ENCODE measurements at regions not wholly inside any gene's neighbourhood (a gene's known extent, or its start where the extent isn't known, plus 50 kb on each side); places are given as distances from the start of the nearest gene placed in this dataset.
"Not testable (repeated sequence)": the region's sequence is repeated elsewhere in the genome, so short reads cannot be mapped to it uniquely, and the experiment has no call there.

DNA sequence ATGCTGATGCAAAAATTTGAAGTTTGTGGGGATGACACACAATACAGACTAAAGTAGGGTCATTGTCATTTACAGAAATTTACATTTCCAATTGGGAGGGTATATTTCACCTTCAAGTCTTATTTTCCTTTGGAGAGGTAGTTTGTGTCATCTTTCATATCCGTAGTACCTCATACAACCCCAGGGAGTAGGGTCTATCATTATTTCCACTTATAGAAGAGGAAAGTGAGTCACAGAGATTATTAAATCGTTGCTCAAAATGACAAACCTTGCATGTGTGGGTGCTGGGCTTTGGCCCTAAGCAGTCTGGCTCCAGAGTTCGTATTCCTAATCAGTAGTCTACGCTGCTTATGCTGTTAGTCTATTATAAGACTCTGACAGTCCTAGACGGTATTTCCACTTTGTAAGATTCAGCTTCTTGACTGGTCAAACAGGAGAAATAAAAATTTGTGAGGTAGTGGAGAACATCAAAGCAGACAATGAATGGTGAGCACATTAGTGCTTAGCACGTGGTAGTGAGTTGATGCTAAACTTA lies 516.5 kb downstream of the PCDH7 start:
- DNase-seq (ENCODE audit: low read depth), result no peak
- no peak overlapping the region for H3K4me3 ChIP-seq (ENCODE audit: low read depth, low read length)
- no peak for TF ChIP-seq CTCF (IDR thresholded peaks at IDR 0.05; ENCODE audit: control insufficient read depth, extremely low read depth, insufficient read depth)

DNA sequence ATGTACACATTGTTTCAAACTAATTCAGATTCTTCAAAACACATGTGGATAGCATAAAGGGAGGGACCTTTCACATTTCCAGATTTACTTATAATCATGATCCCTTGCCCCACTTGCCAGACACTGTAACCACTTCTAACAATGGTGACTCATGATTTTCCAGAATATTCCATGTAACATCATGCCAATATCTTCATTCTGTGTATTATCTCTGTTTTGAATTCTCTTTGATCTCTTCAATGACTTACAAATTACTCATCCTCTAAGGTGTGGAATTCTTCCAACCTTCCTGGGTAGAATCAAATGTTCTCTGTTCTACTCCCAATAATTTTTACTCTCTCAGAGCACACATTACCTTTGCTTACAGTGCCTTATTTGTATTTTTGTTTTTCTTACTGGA lies 517.1 kb downstream of the PCDH7 start:
- no peak for DNase-seq (ENCODE audit: low read depth)
- H3K4me3 ChIP-seq (ENCODE audit: low read depth, low read length), result no peak overlapping the region
- no peak for TF ChIP-seq CTCF (IDR thresholded peaks at IDR 0.05; ENCODE audit: control insufficient read depth, extremely low read depth, insufficient read depth)

GRCh38 chr4:31239886-31240285 lies 519.7 kb downstream of the PCDH7 start:
- H3K4me3 ChIP-seq (ENCODE audit: low read depth, low read length), result no peak overlapping the region
- no peak for TF ChIP-seq CTCF (IDR thresholded peaks at IDR 0.05; ENCODE audit: control insufficient read depth, extremely low read depth, insufficient read depth)
- no peak for DNase-seq (ENCODE audit: low read depth)

GRCh38 chr4:31241504-31242106 lies 521.4 kb downstream of the PCDH7 start:
- no peak for TF ChIP-seq CTCF (IDR thresholded peaks at IDR 0.05; ENCODE audit: control insufficient read depth, extremely low read depth, insufficient read depth)
- no peak overlapping the region for H3K4me3 ChIP-seq (ENCODE audit: low read depth, low read length)

DNA sequence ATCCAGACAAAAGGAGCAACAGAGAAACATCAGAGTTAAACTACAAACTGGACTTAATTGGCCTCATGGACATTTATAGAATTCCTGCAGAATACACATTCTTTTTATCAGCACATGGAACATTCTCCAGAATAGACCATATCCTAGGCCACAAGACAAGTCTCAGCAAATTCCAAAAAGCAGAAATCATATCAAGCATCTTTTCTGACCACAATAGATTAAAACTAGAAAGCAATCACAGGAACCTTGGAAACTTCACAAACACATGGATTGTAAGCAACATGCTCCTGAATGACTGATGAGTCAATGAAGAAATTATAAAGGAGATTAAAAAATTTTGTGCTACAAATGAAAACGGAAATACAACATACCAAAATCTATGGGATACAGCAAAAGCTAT lies 526.7 kb downstream of the PCDH7 start:
- H3K4me3 ChIP-seq (ENCODE audit: low read depth, low read length), result no peak overlapping the region
- no peak for TF ChIP-seq CTCF (IDR thresholded peaks at IDR 0.05; ENCODE audit: control insufficient read depth, extremely low read depth, insufficient read depth)
- DNase-seq (ENCODE audit: low read depth), result no peak

More at GRCh38 chr4:31241504-31242106, 521.4 kb downstream of the PCDH7 start:
- DNase-seq (ENCODE audit: low read depth), result no peak

- no peak for TF ChIP-seq CTCF (IDR thresholded peaks at IDR 0.05; ENCODE audit: control insufficient read depth, extremely low read depth, insufficient read depth)
- H3K4me3 ChIP-seq (ENCODE audit: low read depth, low read length), result no peak overlapping the region
- no peak for DNase-seq (ENCODE audit: low read depth)
These were observed 539.0 kb downstream of the PCDH7 start for GRCh38 chr4:31259119-31259518.

- TF ChIP-seq CTCF (IDR thresholded peaks at IDR 0.05; ENCODE audit: control insufficient read depth, extremely low read depth, insufficient read depth), result no peak
- DNase-seq (ENCODE audit: low read depth), result no peak
- H3K4me3 ChIP-seq (ENCODE audit: low read depth, low read length), result no peak overlapping the region
These were observed 541.5 kb downstream of the PCDH7 start for GRCh38 chr4:31261632-31262031.

- not testable (repeated sequence) for H3K4me3 ChIP-seq (ENCODE audit: low read depth, low read length)
These were observed 545.9 kb downstream of the PCDH7 start for GRCh38 chr4:31266094-31266493.

More at GRCh38 chr4:31266094-31266493, 545.9 kb downstream of the PCDH7 start:
- DNase-seq (ENCODE audit: low read depth), result not testable (repeated sequence)

Data from LNCaP clone FGC (cell line).